Astrocyte (in vitro differentiated cells and primary cell): ENCODE measurements at regions not wholly inside any gene's neighbourhood (a gene's known extent, or its start where the extent isn't known, plus 50 kb on each side); places are given as distances from the start of the nearest gene placed in this dataset.

Source experiments
- DNase-seq: peaks from one replicate; pipeline ENCODE4 v3.0.0-alpha.2; 2010; ENCODE audit warnings: low read depth
- FAIRE-seq: peaks from 2 replicates; lab custom pipeline; 2011; peaks lifted over from hg19 to GRCh38; lab: Jason Lieb, UNC
- H2AFZ ChIP-seq: 2 replicates; pipeline ENCODE4 v1.6.0; 2012; ENCODE audit warnings: low read depth, low read length, inconsistent platforms
- H3K27ac ChIP-seq: 2 replicates; pipeline ENCODE4 v1.5.1; 2011; ENCODE audit warnings: low read depth, low read length, inconsistent platforms
- H3K27me3 ChIP-seq: 2 replicates; pipeline ENCODE4 v1.6.0; 2011; ENCODE audit warnings: low read length, inconsistent platforms; ENCODE audit not compliant: insufficient read depth
- H3K36me3 ChIP-seq: 2 replicates; pipeline ENCODE4 v1.5.1; 2011; ENCODE audit warnings: low read length, inconsistent platforms; ENCODE audit not compliant: insufficient read depth
- H3K4me1 ChIP-seq: 2 replicates; pipeline ENCODE4 v1.5.1; 2011; ENCODE audit warnings: low read length, inconsistent platforms; ENCODE audit not compliant: insufficient read depth
- H3K4me2 ChIP-seq: 2 replicates; pipeline ENCODE4 v1.6.0; 2012; ENCODE audit warnings: low read length, inconsistent platforms
- H3K4me3 ChIP-seq: 2 replicates; pipeline ENCODE4 v1.5.1; 2011; ENCODE audit warnings: low read depth, mild to moderate bottlenecking, low read length, inconsistent platforms; ENCODE audit not compliant: insufficient read depth
- H3K79me2 ChIP-seq: 2 replicates; pipeline ENCODE4 v1.6.0; 2012; ENCODE audit warnings: mild to moderate bottlenecking, low read length, inconsistent platforms; ENCODE audit not compliant: insufficient read depth
- H3K9ac ChIP-seq: 2 replicates; pipeline ENCODE4 v1.6.0; 2012; ENCODE audit warnings: mild to moderate bottlenecking, low read length, inconsistent platforms
- H3K9me3 ChIP-seq: 2 replicates; pipeline ENCODE4 v1.5.1; 2012; ENCODE audit warnings: low read depth, mild to moderate bottlenecking, low read length, inconsistent platforms; ENCODE audit not compliant: insufficient read depth
- H4K20me1 ChIP-seq: 2 replicates; pipeline ENCODE4 v1.6.0; 2012; ENCODE audit warnings: low read length, inconsistent platforms; ENCODE audit not compliant: insufficient read depth
- H3K27ac Mint-ChIP-seq: one replicate; pipeline ENCODE4 v1.8.0; 2021; ENCODE audit warnings: mild to moderate bottlenecking, mixed read lengths; ENCODE audit not compliant: unreplicated experiment
- H3K27me3 Mint-ChIP-seq: one replicate; pipeline ENCODE4 v1.8.0; 2021; ENCODE audit warnings: low read depth, mixed read lengths; ENCODE audit not compliant: unreplicated experiment
- H3K36me3 Mint-ChIP-seq: one replicate; pipeline ENCODE4 v1.8.0; 2021; ENCODE audit warnings: low read depth, mixed read lengths; ENCODE audit not compliant: unreplicated experiment
- H3K4me1 Mint-ChIP-seq: one replicate; pipeline ENCODE4 v1.8.0; 2021; ENCODE audit warnings: low read depth, mixed read lengths; ENCODE audit not compliant: unreplicated experiment
- H3K4me3 Mint-ChIP-seq: one replicate; pipeline ENCODE4 v1.8.0; 2021; ENCODE audit warnings: mild to moderate bottlenecking, moderate library complexity, mixed read lengths; ENCODE audit not compliant: unreplicated experiment
- H3K9me3 Mint-ChIP-seq: one replicate; pipeline ENCODE4 v1.8.0; 2021; ENCODE audit warnings: mild to moderate bottlenecking, mixed read lengths; ENCODE audit not compliant: unreplicated experiment
- CTCF ChIP-seq: IDR thresholded peaks from 2 replicates; pipeline ENCODE4 v1.5.1; 2011; ENCODE audit warnings: low read depth, mild to moderate bottlenecking, inconsistent platforms, low read length, moderate library complexity; ENCODE audit not compliant: insufficient read depth
- EZH2 ChIP-seq: IDR thresholded peaks from 2 replicates; pipeline ENCODE4 v1.6.1; 2012; ENCODE audit warnings: mild to moderate bottlenecking, low read length, inconsistent platforms; ENCODE audit not compliant: insufficient read depth

GRCh38 chr6:90715093-90715655 lies 128.3 kb upstream of the MAP3K7 start:
- Histone ChIP-seq H3K27me3 (no peaks in the 10 kb centered on the region), H3K9me3 (no peaks in the 10 kb centered on the region), H3K79me2 (no peaks in the 10 kb centered on the region), H4K20me1 (no peaks in the 10 kb centered on the region), H3K4me1 (no peaks in the 10 kb centered on the region), H3K4me3 (no peak overlapping the region), H2AFZ (no peak overlapping the region), H3K27ac (no peak overlapping the region), H3K9ac (no peak overlapping the region), H3K4me2 (no peak overlapping the region), H3K36me3 (no peaks in the 10 kb centered on the region)
- Mint-ChIP-seq H3K27ac (no peak overlapping the region), H3K9me3 (no peaks in the 10 kb centered on the region), H3K27me3 (no peaks in the 10 kb centered on the region), H3K4me3 (no peak overlapping the region), H3K36me3 (no peaks in the 10 kb centered on the region), H3K4me1 (peaks cover 13% of the 10 kb centered on the region)
- TF ChIP-seq EZH2: no peak
- TF ChIP-seq CTCF: no peak
- DNase-seq (peak; percentile 8), FAIRE-seq (no peak)

GRCh38 chr6:90714319-90714718 lies 127.4 kb upstream of the MAP3K7 start:
- Mint-ChIP-seq H3K9me3 (no peaks in the 10 kb centered on the region), H3K4me1 (peaks cover 8% of the 10 kb centered on the region), H3K36me3 (no peaks in the 10 kb centered on the region), H3K27me3 (no peaks in the 10 kb centered on the region), H3K4me3 (no peak overlapping the region), H3K27ac (no peak overlapping the region)
- Histone ChIP-seq H3K36me3 (no peaks in the 10 kb centered on the region), H3K27me3 (no peaks in the 10 kb centered on the region), H3K4me3 (no peak overlapping the region), H3K9me3 (no peaks in the 10 kb centered on the region), H3K4me2 (no peak overlapping the region), H4K20me1 (no peaks in the 10 kb centered on the region), H3K4me1 (no peaks in the 10 kb centered on the region), H2AFZ (no peak overlapping the region), H3K27ac (no peak overlapping the region), H3K79me2 (no peaks in the 10 kb centered on the region), H3K9ac (no peak overlapping the region)
- TF ChIP-seq EZH2: no peak
- no peak for TF ChIP-seq CTCF
- DNase-seq (no peak), FAIRE-seq (no peak)

- Histone ChIP-seq H3K4me2 (no peak overlapping the region), H3K27ac (no peak overlapping the region)
These were observed 125.2 kb upstream of the MAP3K7 start for GRCh38 chr6:90712114-90712513.

More at GRCh38 chr6:90712114-90712513, 125.2 kb upstream of the MAP3K7 start:
- H2AFZ ChIP-seq: no peak overlapping the region
- no peaks in the 10 kb centered on the region for H3K79me2 ChIP-seq
- no peaks in the 10 kb centered on the region for H3K27me3 ChIP-seq
- Mint-ChIP-seq H3K27ac (no peak overlapping the region), H3K4me1 (peaks cover 8% of the 10 kb centered on the region), H3K9me3 (no peaks in the 10 kb centered on the region), H3K27me3 (no peaks in the 10 kb centered on the region), H3K36me3 (no peaks in the 10 kb centered on the region), H3K4me3 (no peak overlapping the region)
- H3K4me3 ChIP-seq: no peak overlapping the region
- H3K4me1 ChIP-seq: no peaks in the 10 kb centered on the region
- H4K20me1 ChIP-seq: no peaks in the 10 kb centered on the region
- FAIRE-seq (no peak), DNase-seq (peak; percentile 30)
- H3K9me3 ChIP-seq: no peaks in the 10 kb centered on the region
- H3K36me3 ChIP-seq: no peaks in the 10 kb centered on the region
- TF ChIP-seq CTCF (no peak), EZH2 (no peak)
- no peak overlapping the region for H3K9ac ChIP-seq
